Thymus (tissue), 11 donors: ENCODE measurements at regions not wholly inside any gene's neighbourhood (a gene's known extent, or its start where the extent isn't known, plus 50 kb on each side); places are given as distances from the start of the nearest gene placed in this dataset.

Experiments used
- DNase-seq, 9 donors: peaks; one replicate each; pipeline ENCODE4 v3.0.0-alpha.2; 2013; ENCODE audit warnings: low spot score in 9 of 9, low read depth in 6 of 9, missing footprints in 1 of 9
- H3K27ac ChIP-seq, 2 donors: one replicate each; pipeline ENCODE4 v1.5.1; 2013; ENCODE audit warnings: control low read depth in 1 of 2, low read depth in 1 of 2, low read length in 1 of 2, mild to moderate bottlenecking in 1 of 2, moderate library complexity in 1 of 2
- H3K27me3 ChIP-seq, 2 donors: one replicate each; pipeline ENCODE4 v1.5.1; 2013; ENCODE audit warnings: low read length in 1 of 2; ENCODE audit not compliant: control insufficient read depth in 2 of 2, insufficient read depth in 1 of 2
- H3K36me3 ChIP-seq, 2 donors: one replicate each; pipeline ENCODE4 v1.5.1; 2013; ENCODE audit warnings: low read length in 1 of 2, mild to moderate bottlenecking in 1 of 2, moderate library complexity in 1 of 2; ENCODE audit not compliant: control insufficient read depth in 2 of 2, insufficient read depth in 2 of 2
- H3K4me1 ChIP-seq, 2 donors: one replicate each; pipeline ENCODE4 v1.5.1; 2013; ENCODE audit warnings: low read length in 2 of 2; ENCODE audit not compliant: control insufficient read depth in 2 of 2, insufficient read depth in 2 of 2
- H3K4me3 ChIP-seq, 2 donors: one replicate each; pipeline ENCODE4 v1.5.1; 2013; ENCODE audit warnings: low read length in 2 of 2, control low read depth in 1 of 2, mild to moderate bottlenecking in 1 of 2
- H3K9me3 ChIP-seq, 2 donors: one replicate each; pipeline ENCODE4 v1.5.1; 2013; ENCODE audit warnings: low read length in 1 of 2, mild to moderate bottlenecking in 1 of 2; ENCODE audit not compliant: control insufficient read depth in 2 of 2, insufficient read depth in 1 of 2
- WGBS: extraction: QIAGEN DNeasy Blood & Tissue Kit; methylation state at CpG from one replicate; pipeline ENCODE4 v1.1.7; 2013; 5-methylcytosine and 5-hydroxymethylcytosine counted together
- donor health status: healthy.

DNA sequence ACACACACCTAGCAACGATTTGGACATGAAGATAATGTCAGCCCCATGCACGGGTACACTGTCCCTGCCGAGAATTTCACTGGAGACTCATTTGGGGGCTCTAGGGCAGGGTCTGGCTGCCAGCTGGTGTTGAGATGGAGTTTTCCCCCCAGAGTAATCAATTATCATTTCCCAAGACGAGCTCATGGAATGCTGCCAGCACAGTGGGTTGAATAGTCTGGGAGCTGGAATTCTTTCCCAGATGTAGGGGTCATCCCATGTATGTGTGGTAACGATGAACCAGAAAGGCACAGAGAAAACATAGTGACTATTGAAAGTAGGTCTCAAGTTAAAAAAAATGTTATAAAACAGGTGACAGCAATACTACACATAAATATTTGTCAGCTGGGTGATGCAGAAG, 579.9 kb downstream of the MAFB start:
- no peaks in the 10 kb centered on the region for H3K36me3 ChIP-seq
- H3K4me3 ChIP-seq: no peak overlapping the region
- no peak overlapping the region for H3K27ac ChIP-seq
- H3K9me3 ChIP-seq: no peaks in the 10 kb centered on the region
- no peak for DNase-seq
- 86% methylated on average over 5 of the region's 5 CpGs for WGBS
- no peaks in the 10 kb centered on the region for H3K27me3 ChIP-seq
- H3K4me1 ChIP-seq: no peaks in the 10 kb centered on the region

DNA sequence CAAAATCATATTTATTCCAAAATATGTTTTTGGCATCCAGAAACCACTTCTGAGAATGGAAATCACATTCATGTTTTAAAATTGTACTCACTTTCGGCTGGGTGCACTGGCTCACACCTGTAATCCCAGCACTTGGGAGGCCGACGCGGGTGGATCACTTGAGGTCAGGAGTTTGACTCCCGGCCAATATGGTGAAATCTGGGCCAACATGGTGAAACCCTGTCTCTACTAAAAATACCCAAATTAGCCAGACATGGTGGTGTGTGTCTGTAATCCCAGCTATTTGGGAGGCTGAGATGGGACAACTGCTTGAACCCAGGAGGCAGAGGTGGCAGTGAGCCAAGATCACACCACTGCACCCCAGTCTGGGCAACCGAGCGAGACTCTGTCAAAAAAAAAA, 580.7 kb downstream of the MAFB start:
- no peaks in the 10 kb centered on the region for H3K9me3 ChIP-seq
- DNase-seq: no peak
- H3K4me1 ChIP-seq: no peaks in the 10 kb centered on the region
- H3K4me3 ChIP-seq: no peak overlapping the region
- 98% methylated on average over 7 of the region's 7 CpGs for WGBS
- no peaks in the 10 kb centered on the region for H3K27me3 ChIP-seq
- H3K27ac ChIP-seq: no peak overlapping the region
- H3K36me3 ChIP-seq: no peaks in the 10 kb centered on the region

DNA sequence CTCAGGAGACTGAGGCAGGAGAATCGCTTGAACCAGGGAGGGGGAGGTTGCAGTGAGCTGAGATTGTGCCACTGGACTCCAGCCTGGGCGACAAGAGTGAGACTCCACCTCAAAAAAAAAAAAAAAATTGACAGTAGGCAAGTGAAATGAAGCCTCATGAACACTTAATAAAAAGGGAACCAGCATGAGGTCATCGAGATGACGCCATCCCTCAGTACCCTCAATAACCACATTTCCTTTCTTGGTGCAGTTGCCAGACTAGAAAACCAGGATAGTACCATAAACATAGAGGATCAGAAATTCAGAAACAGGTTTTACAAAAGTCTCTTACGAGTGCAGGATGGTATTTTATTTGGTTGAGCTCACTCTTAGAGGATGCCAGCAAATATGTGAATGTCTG, 584.1 kb downstream of the MAFB start:
- Histone ChIP-seq H3K27ac (no peak overlapping the region), H3K36me3 (no peaks in the 10 kb centered on the region), H3K27me3 (no peaks in the 10 kb centered on the region), H3K4me3 (no peak overlapping the region), H3K9me3 (no peaks in the 10 kb centered on the region), H3K4me1 (no peaks in the 10 kb centered on the region)
- WGBS: 82% methylated on average over 5 of the region's 5 CpGs
- no peak for DNase-seq

DNA sequence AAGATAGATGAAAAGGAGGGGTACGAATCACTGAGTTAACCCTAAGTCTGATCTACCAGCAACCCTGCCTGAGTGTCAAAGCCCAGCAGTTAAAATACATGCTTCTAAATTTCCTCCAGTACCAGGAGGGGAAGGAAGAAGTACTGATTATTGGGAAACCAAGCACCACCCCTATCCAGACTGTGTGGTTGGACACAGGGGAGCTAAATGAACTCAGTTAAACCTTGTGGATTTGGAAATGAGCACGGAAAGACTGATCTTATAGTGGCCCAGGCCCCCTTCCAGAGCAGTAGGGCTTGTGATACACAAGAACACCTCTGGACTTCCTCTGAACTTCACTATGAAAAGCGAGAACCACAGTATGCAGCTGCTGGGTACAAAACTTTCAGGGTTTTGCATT, 585.6 kb downstream of the MAFB start:
- Histone ChIP-seq H3K4me3 (no peak overlapping the region), H3K27ac (no peak overlapping the region), H3K27me3 (no peaks in the 10 kb centered on the region), H3K4me1 (no peaks in the 10 kb centered on the region), H3K36me3 (no peaks in the 10 kb centered on the region), H3K9me3 (no peaks in the 10 kb centered on the region)
- no peak for DNase-seq
- 87% methylated on average over 3 of the region's 3 CpGs for WGBS

DNA sequence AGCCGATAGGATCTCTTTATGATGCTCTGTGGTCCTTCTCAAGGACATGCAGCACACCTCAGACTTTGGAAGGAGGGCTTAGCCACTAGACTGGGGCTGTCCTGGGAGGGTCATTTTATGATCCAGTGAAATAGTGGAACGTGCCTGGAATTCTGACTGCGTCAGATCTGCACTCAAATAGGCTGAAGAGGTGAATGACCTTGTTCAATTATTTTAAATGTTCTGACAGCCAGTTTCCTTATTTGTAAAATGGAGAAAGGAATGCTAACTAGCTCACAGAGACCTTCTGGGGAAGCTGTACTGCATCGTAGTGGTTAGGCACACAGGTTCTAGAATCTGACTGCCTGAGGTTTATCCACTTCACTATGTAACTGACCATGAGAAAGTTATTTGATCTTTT, 587.5 kb downstream of the MAFB start:
- WGBS: 91% methylated on average over 4 of the region's 4 CpGs
- H3K4me3 ChIP-seq: no peak overlapping the region
- no peaks in the 10 kb centered on the region for H3K36me3 ChIP-seq
- no peak overlapping the region for H3K27ac ChIP-seq
- DNase-seq: no peak
- H3K4me1 ChIP-seq: no peaks in the 10 kb centered on the region
- H3K9me3 ChIP-seq: no peaks in the 10 kb centered on the region
- no peaks in the 10 kb centered on the region for H3K27me3 ChIP-seq

DNA sequence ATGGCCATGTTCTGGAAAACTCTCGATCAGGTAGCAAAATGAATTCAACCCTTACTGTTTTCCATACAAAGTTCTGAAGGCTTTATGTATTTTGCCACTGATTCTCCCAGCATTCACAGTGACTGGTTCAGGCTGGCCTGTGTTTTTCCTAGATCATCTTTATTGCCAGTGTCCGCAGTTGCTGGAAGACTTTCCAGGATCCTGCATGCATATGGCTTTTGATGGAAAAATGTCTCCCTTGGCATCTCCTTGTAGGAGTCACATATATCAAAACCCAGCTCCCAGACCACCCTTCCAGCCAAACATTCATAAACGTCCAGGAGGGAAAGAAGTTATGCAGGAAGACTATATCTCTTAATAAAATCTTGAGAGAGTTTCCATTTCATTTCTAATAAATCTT, 588.8 kb downstream of the MAFB start:
- Histone ChIP-seq H3K27me3 (no peaks in the 10 kb centered on the region), H3K27ac (no peak overlapping the region), H3K36me3 (no peaks in the 10 kb centered on the region), H3K4me3 (no peak overlapping the region), H3K4me1 (no peaks in the 10 kb centered on the region), H3K9me3 (no peaks in the 10 kb centered on the region)
- DNase-seq: no peak
- WGBS: 86% methylated on average over 3 of the region's 3 CpGs

DNA sequence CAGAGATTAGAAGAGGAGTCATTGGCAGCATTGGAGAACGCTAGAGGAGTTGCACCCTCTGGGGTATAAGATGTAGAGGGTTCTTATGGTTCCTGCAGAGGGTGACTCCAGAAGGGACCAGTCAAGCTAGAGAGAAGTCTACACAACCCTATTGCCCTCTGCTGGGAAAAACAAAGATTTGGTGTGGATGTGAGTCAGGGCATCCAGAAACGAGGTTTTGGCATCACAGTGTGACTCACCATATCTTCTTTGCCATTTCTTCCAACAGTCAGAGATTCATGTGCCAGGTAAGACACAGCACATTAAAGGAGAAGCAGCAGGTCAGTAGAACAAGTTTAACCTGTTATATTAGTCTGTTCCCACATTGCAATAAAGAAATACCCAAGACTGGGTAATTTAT, 598.8 kb downstream of the MAFB start:
- H3K4me3 ChIP-seq: no peak overlapping the region
- no peaks in the 10 kb centered on the region for H3K36me3 ChIP-seq
- H3K27ac ChIP-seq: no peak overlapping the region
- 23% methylated on average over 2 of the region's 2 CpGs for WGBS
- H3K9me3 ChIP-seq: no peaks in the 10 kb centered on the region
- H3K4me1 ChIP-seq: no peaks in the 10 kb centered on the region
- H3K27me3 ChIP-seq: no peaks in the 10 kb centered on the region
- no peak for DNase-seq

DNA sequence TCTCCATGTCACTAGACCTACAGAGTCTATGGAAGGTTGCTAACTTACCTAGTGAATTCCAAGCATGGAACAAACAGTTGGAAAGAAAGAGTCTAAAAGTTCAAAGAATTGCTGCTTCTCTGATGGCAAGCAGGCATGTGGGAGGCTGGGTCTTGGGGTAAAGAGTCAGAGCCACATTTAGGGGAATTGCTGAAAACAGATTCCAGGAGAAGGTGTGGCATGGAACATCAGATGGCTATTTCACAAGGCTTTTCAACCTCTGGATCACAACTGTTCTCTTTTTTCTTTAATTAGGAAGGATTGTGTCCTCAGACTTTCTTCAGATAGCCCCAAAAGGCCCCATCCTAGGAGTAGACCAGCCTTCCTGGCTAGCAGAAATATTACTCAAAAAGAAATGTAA, 601.5 kb downstream of the MAFB start:
- Histone ChIP-seq H3K36me3 (no peaks in the 10 kb centered on the region), H3K4me3 (no peak overlapping the region), H3K27me3 (no peaks in the 10 kb centered on the region), H3K9me3 (no peaks in the 10 kb centered on the region), H3K4me1 (no peaks in the 10 kb centered on the region), H3K27ac (no peak overlapping the region)
- DNase-seq: no peak

DNA sequence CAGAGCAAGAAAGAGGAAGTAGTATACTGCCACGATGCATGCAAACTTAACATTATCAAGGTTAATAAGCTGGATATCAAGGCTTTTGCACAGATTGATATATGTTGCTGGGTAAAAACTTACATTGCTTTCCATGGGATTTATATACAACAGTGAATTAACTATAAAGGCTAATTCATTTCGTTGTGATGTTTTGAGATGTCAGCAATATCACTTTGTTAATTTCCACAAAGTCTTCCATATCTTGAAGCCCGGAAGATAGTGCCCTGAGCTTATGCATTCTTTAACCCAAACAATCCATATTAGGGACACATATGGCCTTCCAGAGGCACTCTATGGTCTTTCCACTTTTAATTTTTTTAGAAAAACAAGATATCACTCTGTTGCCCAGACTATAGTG, 603.5 kb downstream of the MAFB start:
- H3K4me1 ChIP-seq: no peaks in the 10 kb centered on the region
- no peaks in the 10 kb centered on the region for H3K27me3 ChIP-seq
- H3K36me3 ChIP-seq: no peaks in the 10 kb centered on the region
- H3K27ac ChIP-seq: no peak overlapping the region
- 87% methylated on average over 3 of the region's 3 CpGs for WGBS
- H3K9me3 ChIP-seq: no peaks in the 10 kb centered on the region
- DNase-seq: no peak
- H3K4me3 ChIP-seq: no peak overlapping the region

DNA sequence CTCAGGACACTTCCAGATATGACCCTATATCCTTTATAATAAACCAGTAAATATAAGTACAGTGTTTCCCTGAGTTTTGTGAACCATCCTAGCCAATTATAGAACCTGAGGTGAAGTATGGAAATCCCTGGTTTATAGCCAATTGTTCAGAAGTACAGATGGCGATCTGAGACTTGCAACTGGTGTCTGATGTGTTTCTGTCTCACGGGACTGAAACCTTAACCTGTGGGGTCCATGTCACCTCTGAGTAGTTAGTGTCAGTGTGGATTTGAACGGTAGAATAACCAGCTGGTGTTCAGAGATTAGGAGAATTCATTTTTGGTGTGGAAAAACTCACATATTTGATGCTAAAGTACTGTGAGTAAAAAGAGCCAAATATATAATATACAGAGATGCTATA, 606.6 kb downstream of the MAFB start:
- 91% methylated on average over 3 of the region's 3 CpGs for WGBS

More for the DNA sequence above, 606.6 kb downstream of the MAFB start:
- no peak for DNase-seq
- no peak overlapping the region for H3K4me3 ChIP-seq
- no peaks in the 10 kb centered on the region for H3K9me3 ChIP-seq
- H3K27me3 ChIP-seq: no peaks in the 10 kb centered on the region
- no peak overlapping the region for H3K27ac ChIP-seq
- no peaks in the 10 kb centered on the region for H3K36me3 ChIP-seq
- H3K4me1 ChIP-seq: no peaks in the 10 kb centered on the region
